Brain pericyte (primary cell): ENCODE measurements at regions not wholly inside any gene's neighbourhood (a gene's known extent, or its start where the extent isn't known, plus 50 kb on each side); places are given as distances from the start of the nearest gene placed in this dataset.

Source experiments
- DNase-seq: peaks from one replicate; pipeline ENCODE4 v3.0.0-alpha.2; 2012; ENCODE audit warnings: low read depth, low spot score

DNA sequence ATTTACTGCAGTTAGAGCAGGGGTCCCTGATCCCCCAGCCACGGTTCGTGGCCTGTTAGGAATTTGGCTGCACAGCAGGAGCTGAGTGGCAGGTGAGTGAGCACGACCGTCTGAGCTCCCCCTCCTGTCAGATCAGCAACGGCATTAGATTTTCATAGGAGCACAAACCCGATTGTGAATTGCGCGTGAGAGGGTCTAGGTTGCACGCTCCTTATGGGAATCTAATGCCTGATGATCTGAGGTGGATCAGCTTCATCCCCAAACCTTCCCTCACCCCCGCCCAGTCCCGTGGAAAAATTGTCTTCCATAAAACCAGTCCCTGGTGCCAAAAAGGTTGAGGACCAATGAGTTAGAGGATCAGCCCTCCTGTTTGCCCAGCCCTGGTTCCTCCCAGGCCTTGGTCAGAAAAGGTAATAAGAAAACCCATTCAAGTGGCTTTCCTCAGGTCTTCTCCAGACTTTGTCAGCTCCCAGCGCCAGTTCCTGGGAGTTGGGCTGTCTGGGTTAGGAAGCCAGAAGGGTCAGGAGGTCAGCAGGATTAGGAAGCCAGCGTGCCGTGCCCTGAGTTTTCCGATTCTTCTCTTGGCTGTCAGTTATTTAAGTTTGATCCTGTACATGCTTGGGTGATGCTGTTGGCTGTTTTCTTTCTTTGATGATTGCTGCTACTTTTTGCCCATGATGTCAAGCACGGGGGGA, 139.9 kb upstream of the PMEPA1 start:
- no peak for DNase-seq

- no peak for DNase-seq
Measured at GRCh38 chr20:57849121-57849520, 139.3 kb upstream of the PMEPA1 start.

DNA sequence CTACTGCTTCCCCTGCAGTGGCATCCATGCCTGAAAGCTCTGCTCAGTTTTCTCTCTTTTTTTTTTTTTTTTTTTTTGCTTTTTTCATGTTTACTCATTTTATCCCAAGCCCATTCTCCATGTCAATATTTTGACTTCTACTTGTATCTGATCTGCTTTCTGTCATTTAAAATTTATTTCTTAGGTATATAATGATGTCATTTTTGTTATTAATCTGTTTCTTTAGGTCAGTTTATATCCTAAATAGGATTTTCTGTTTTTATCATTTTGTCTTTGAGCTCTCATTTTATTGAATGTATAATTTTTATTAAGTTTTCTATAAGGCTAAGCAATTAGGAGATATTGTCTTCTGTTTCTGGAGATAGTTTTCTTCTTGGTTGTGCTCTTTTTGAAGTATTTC, 138.5 kb upstream of the PMEPA1 start:
- DNase-seq, result no peak

GRCh38 chr20:57847104-57847503, 137.3 kb upstream of the PMEPA1 start:
- no peak for DNase-seq

DNA sequence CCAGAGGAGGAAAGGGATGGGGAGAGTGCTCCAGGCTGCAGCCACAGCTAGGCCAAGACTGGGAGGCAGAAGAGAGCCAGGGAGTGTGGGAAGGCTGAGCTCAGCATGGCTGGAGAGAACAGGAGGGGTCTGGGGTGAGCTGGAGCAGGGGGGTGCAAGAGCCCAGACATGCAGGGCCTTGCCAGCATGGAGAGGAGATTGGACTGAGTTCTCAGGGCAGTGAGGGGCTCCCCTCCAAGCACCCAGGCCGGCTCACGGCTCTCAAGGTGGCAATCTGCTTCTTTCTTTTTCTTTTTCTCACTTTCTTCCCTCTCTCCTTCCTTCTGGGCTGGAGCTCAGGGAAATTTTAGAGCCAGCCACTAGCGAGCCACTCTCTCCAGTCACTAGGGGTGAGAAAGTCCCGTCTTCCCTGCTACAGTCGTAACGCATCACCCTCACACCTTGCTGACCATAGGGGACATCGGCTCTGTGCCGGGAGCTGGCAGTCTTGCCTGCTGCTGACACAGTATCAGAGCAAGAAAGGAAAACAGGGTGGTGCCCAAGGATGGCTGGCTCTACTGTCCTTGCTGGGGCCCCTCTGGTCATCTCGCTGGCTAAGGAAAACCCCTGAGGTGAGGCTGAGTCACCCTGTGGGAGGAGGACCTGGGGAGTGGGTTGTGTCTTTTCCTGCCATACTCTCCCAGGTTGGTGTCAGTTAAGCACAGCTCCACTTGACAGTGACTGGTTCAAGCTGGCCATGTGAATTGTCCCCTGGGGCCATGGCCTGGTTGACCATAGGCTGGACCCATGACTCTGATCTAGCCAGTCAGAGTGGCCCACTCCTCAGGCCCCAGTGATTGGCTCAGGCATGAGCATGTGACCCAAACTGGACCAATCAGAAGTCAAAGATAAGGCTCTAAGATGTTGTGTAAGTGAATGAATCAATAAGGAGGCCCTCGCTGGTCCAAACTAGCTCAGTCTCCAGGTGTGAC, 135.1 kb upstream of the PMEPA1 start:
- DNase-seq, result no peak

DNA sequence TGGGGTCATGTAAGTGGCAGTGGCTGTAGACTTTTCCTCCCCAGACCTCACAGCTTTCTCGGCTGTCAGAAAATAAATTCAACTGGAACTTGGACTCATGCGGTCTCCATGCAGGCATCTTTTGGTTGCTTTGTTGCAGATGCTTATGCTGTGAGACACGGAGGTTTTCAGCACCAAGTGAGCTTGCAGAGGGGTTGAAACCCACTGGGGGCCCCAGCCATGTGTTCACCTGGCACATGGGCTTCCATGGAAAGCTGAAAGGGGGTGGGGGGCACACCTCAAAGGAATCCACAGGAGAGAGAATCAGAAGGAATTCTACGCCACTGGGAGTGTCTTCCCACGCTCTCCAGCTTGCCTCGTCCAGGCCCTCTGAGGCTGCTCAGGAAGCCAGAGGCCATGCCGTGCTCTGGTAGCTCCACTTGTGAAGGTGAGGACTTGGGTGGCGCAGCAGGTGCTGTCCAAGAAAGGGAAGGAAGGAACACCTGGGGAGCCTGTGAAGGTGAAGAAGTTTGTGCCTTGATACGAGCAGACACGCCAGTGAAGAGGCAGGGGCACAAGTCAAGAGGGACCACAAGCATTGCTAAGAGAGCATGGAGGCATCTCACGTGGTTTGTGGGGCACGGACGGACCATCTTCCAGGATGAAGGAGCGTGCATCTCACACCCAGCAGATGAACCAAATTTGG, 134.3 kb upstream of the PMEPA1 start:
- DNase-seq, result no peak

DNA sequence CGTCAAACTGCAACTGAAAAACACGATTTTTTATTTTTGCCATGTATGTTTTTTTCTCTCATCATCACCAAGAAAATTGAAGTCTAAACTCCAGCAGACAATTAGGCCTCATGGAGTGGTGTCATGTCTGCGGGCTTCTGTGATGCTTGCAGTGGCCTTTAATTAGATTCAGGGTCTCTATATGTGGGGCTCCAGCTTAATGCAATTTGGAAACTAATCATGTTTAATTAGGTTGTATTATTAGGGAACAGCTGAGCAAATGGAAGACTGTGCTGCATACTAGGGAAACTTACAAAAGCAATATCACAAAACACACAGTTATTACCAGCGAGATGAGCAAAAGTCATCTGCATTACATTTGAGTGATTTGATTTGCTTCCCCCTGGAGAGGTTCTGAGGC, 132.9 kb upstream of the PMEPA1 start:
- DNase-seq, result no peak

GRCh38 chr20:57841297-57841866, 131.6 kb upstream of the PMEPA1 start:
- no peak for DNase-seq

GRCh38 chr20:57840504-57841296, 130.9 kb upstream of the PMEPA1 start:
- DNase-seq, result no peak

- no peak for DNase-seq
Measured at GRCh38 chr20:57840066-57840465, 130.3 kb upstream of the PMEPA1 start.

GRCh38 chr20:57838670-57839151, 128.9 kb upstream of the PMEPA1 start:
- no peak for DNase-seq

GRCh38 chr20:57837208-57838035, 127.6 kb upstream of the PMEPA1 start:
- no peak for DNase-seq

GRCh38 chr20:57835588-57836455, 126.0 kb upstream of the PMEPA1 start:
- DNase-seq, result no peak

DNA sequence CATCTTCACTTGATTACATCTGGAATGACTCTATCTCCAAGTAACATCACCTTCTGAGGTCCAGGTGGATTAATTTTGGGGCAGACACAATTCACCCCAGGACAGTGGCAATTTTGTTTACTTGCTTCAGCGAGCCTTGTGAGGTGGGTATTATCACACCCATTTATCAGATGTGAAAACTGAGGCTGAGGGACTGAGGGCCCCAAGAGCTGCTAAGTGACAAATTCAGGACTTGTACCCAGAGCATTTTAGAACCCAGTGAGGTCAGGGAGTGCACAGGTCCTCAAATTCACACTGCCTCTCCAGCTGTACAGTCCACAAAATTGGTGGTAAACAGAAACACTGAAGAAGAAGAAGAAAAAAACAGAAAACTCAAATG, 125.2 kb upstream of the PMEPA1 start:
- DNase-seq, result no peak

GRCh38 chr20:57834306-57835073, 124.7 kb upstream of the PMEPA1 start:
- DNase-seq, result no peak

- no peak for DNase-seq
Measured at GRCh38 chr20:57831993-57832585, 122.3 kb upstream of the PMEPA1 start.

- DNase-seq, result no peak
Measured at GRCh38 chr20:57831326-57831992, 121.6 kb upstream of the PMEPA1 start.
